ENCODE measurements at regions not wholly inside any gene's neighbourhood (a gene's known extent, or its start where the extent isn't known, plus 50 kb on each side); places are given as distances from the start of the nearest gene placed in this dataset.

GRCh38 chr2:9053534-9053931 is 50.0 kb upstream of the MBOAT2 start:
- Histone ChIP-seq H3K27ac (ENCODE audit: low read length) (no peak overlapping the region), H3K27me3 (ENCODE audit: low read depth, low read length) (no peaks in the 10 kb centered on the region), H3K9me3 (ENCODE audit: control insufficient read depth in 1 of 2, low read length in 2 of 2) (no peaks in the 10 kb centered on the region), H3K4me3 (ENCODE audit: low read depth in 1 of 2, low read length in 2 of 2) (no peak overlapping the region), H3K36me3 (ENCODE audit: control insufficient read depth in 1 of 2, insufficient read depth in 2 of 2, low read length in 2 of 2) (no peaks in the 10 kb centered on the region), H3K4me1 (ENCODE audit: control insufficient read depth in 1 of 2, insufficient read depth in 2 of 2, low read length in 2 of 2) (no peaks in the 10 kb centered on the region)

All from muscle layer of duodenum (tissue), 2 donors.